ENCODE measurements at regions not wholly inside any gene's neighbourhood (a gene's known extent, or its start where the extent isn't known, plus 50 kb on each side); places are given as distances from the start of the nearest gene placed in this dataset.

DNA sequence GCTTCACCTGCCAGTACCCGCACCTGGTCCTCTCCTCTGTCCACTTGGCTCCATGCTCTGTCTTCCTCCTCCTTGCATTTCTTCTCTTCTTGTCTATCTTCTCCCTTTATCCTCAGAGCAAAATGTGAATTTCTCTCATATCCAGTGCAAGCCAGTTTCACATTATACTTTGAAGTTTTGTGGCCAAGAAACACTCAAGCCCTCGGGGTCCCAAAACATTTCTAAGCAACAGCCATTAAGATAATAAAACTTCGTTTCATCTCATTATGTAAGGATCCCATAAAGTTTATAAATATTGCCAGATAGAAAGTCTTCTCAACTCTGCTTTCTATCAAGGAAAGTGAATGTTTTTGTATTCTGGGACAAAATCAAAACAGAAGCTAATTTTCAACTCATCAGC is 178.8 kb downstream of the SNX18 start:
- TF ChIP-seq, protein P1, sequence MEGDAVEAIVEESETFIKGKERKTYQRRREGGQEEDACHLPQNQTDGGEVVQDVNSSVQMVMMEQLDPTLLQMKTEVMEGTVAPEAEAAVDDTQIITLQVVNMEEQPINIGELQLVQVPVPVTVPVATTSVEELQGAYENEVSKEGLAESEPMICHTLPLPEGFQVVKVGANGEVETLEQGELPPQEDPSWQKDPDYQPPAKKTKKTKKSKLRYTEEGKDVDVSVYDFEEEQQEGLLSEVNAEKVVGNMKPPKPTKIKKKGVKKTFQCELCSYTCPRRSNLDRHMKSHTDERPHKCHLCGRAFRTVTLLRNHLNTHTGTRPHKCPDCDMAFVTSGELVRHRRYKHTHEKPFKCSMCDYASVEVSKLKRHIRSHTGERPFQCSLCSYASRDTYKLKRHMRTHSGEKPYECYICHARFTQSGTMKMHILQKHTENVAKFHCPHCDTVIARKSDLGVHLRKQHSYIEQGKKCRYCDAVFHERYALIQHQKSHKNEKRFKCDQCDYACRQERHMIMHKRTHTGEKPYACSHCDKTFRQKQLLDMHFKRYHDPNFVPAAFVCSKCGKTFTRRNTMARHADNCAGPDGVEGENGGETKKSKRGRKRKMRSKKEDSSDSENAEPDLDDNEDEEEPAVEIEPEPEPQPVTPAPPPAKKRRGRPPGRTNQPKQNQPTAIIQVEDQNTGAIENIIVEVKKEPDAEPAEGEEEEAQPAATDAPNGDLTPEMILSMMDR (IDR thresholded peaks at IDR 0.05), result no peak
- no peak for TF ChIP-seq POLR2A (IDR thresholded peaks at IDR 0.05)
